Adrenal gland (tissue), 9 donors: ENCODE measurements at regions not wholly inside any gene's neighbourhood (a gene's known extent, or its start where the extent isn't known, plus 50 kb on each side); places are given as distances from the start of the nearest gene placed in this dataset.

Source experiments
- DNase-seq, 7 donors: peaks; one replicate each; pipeline ENCODE4 v3.0.0-alpha.2; 2019 to 2020
- H3K27ac ChIP-seq, 5 donors: fragments of 200-600 bp; sonication (generic) in 4 of 5; 1 replicate in 3 of 5; 2 replicates in 2 of 5; pipeline versions ENCODE4 v1.5.1 to v1.8.0; 2016 to 2020; ENCODE audit warnings: mild to moderate bottlenecking in 1 of 5
- H3K27me3 ChIP-seq: fragments of 200-600 bp; 2 replicates; pipeline ENCODE4 v1.8.0; 2021
- H3K36me3 ChIP-seq, 2 donors: fragments of 200-600 bp; replicated peaks in 1 of 2; 1 replicate in 1 of 2; 2 replicates in 1 of 2; pipeline versions ENCODE4 v1.5.1 to v1.8.0; 2018 to 2022
- H3K4me1 ChIP-seq, 2 donors: fragments of 200-600 bp; replicated peaks in 1 of 2; 1 replicate in 1 of 2; 2 replicates in 1 of 2; pipeline versions ENCODE4 v1.5.1 to v1.8.0; 2018 to 2021
- H3K4me3 ChIP-seq, 4 donors: fragments of 200-600 bp; sonication (generic) in 3 of 4; one replicate each; pipeline ENCODE4 v1.5.1; 2016 to 2018
- H3K9me3 ChIP-seq, 3 donors: fragments of 200-600 bp; sonication (generic) in 1 of 3; replicated peaks in 1 of 3; 1 replicate in 2 of 3; 2 replicates in 1 of 3; pipeline versions ENCODE4 v1.5.1 to v1.8.0; 2016 to 2021
- CTCF ChIP-seq, 6 experiments: fragments of 450-650 bp in 4 of 6; fragments of 200-600 bp in 2 of 6; sonication (generic) in 1 of 6; IDR thresholded peaks; 1 replicate in 5 of 6; 2 replicates in 1 of 6; pipeline versions ENCODE4 v1.5.1 to v1.8.0; 2016 to 2021; ENCODE audit warnings: antibody characterized with exemption in 6 of 6, mild to moderate bottlenecking in 2 of 6, moderate library complexity in 1 of 6
- POLR2A ChIP-seq, 2 donors: fragments of 450-650 bp; IDR thresholded peaks; one replicate each; pipeline ENCODE4 v1.6.1; 2017; ENCODE audit warnings: antibody characterized with exemption in 2 of 2, mild to moderate bottlenecking in 2 of 2, moderate library complexity in 1 of 2
- WGBS, 4 donors: extraction: QIAGEN DNeasy Blood & Tissue Kit in 2 of 4; methylation state at CpG; one replicate each; pipeline versions ENCODE4 v1.1.5 to v1.1.7; 2013 to 2017; 5-methylcytosine and 5-hydroxymethylcytosine counted together
- intact Hi-C, 2 donors: fragments of 100-400 bp; cut with DNase I; formaldehyde crosslinking; loops; one replicate each; pipeline versions ENCODE4 v1.14.1 to v1.15.0; 2022 to 2023
- donor health status: healthy with polysubstance abuse.
- donor health status: Bipolar disorder and iron deficiency.
- donor health status: DM: yes; HTN: yes; CAD: no.
- donor health status: DM: no; HTN: no; CAD: no.
- donor health status: DM: no; HTN: no; CAD: no.

- Histone ChIP-seq H3K36me3 (no peaks in the 10 kb centered on the region), H3K4me1 (no peaks in the 10 kb centered on the region), H3K4me3 (no peak overlapping the region), H3K27me3 (no peaks in the 10 kb centered on the region), H3K27ac (no peak overlapping the region), H3K9me3 (no peaks in the 10 kb centered on the region)
- DNase-seq = no peak
- intact Hi-C loops = no loop called here
- TF ChIP-seq POLR2A (IDR thresholded peaks at IDR 0.05) (no peak), CTCF (IDR thresholded peaks at IDR 0.05) (no peak)
- WGBS, 4 donors = 36 to 72% (median 48%) methylated on average over 3 of the region's 3 CpGs
Measured at GRCh38 chr2:139529080-139529479, 748.9 kb upstream of the NXPH2 start.

- no peak overlapping the region for H3K4me3 ChIP-seq
- no peaks in the 10 kb centered on the region for H3K36me3 ChIP-seq
- H3K27ac ChIP-seq = no peak overlapping the region
- no peaks in the 10 kb centered on the region for H3K9me3 ChIP-seq
- DNase-seq = no peak
- intact Hi-C loops = no loop called here
- no peaks in the 10 kb centered on the region for H3K4me1 ChIP-seq
- TF ChIP-seq POLR2A (IDR thresholded peaks at IDR 0.05) (no peak), CTCF (IDR thresholded peaks at IDR 0.05) (no peak)
- WGBS, 4 donors = 58 to 74% (median 63%) methylated on average over 1 of the region's 1 CpG
- no peaks in the 10 kb centered on the region for H3K27me3 ChIP-seq
Measured at GRCh38 chr2:139526781-139527180, 746.6 kb upstream of the NXPH2 start.

- intact Hi-C loops = no loop called here
- Histone ChIP-seq H3K36me3 (no peaks in the 10 kb centered on the region), H3K4me1 (no peaks in the 10 kb centered on the region), H3K9me3 (no peaks in the 10 kb centered on the region), H3K4me3 (no peak overlapping the region), H3K27ac (no peak overlapping the region), H3K27me3 (no peaks in the 10 kb centered on the region)
- DNase-seq = no peak
- TF ChIP-seq POLR2A (IDR thresholded peaks at IDR 0.05) = no peak
- TF ChIP-seq CTCF (IDR thresholded peaks at IDR 0.05) = no peak
- WGBS, 4 donors = 81 to 91% (median 85%) methylated on average over 5 of the region's 5 CpGs
Measured at GRCh38 chr2:139518321-139518720, 738.1 kb upstream of the NXPH2 start.

- Histone ChIP-seq H3K36me3 (no peaks in the 10 kb centered on the region), H3K27me3 (no peaks in the 10 kb centered on the region), H3K9me3 (no peaks in the 10 kb centered on the region), H3K4me1 (no peaks in the 10 kb centered on the region), H3K27ac (no peak overlapping the region), H3K4me3 (no peak overlapping the region)
- DNase-seq = no peak
- intact Hi-C loops = no loop called here
- TF ChIP-seq CTCF (IDR thresholded peaks at IDR 0.05) (no peak), POLR2A (IDR thresholded peaks at IDR 0.05) (no peak)
- WGBS, 4 donors = 40 to 57% (median 47%) methylated on average over 5 of the region's 5 CpGs
Measured at GRCh38 chr2:139514951-139515350, 734.8 kb upstream of the NXPH2 start.
